Endothelial cell (in vitro differentiated cells): ENCODE measurements at regions not wholly inside any gene's neighbourhood (a gene's known extent, or its start where the extent isn't known, plus 50 kb on each side); places are given as distances from the start of the nearest gene placed in this dataset.
A peak's percentile ranks its signal among the peaks of the same experiment; 100 is the strongest.

Experiments
- DNase-seq: peaks from one replicate; pipeline ENCODE4 v3.0.0; 2021; ENCODE audit warnings: low spot score
- H3K27ac Mint-ChIP-seq: one replicate; pipeline ENCODE4 v1.8.0; 2021; ENCODE audit warnings: mixed read lengths, inconsistent platforms; ENCODE audit not compliant: unreplicated experiment
- H3K27me3 Mint-ChIP-seq: one replicate; pipeline ENCODE4 v1.8.0; 2021; ENCODE audit warnings: mild to moderate bottlenecking, moderate library complexity, mixed read lengths, inconsistent platforms; ENCODE audit not compliant: unreplicated experiment
- H3K36me3 Mint-ChIP-seq: one replicate; pipeline ENCODE4 v1.8.0; 2021; ENCODE audit warnings: mild to moderate bottlenecking, low read depth, mixed read lengths, inconsistent platforms; ENCODE audit not compliant: unreplicated experiment
- H3K4me1 Mint-ChIP-seq: one replicate; pipeline ENCODE4 v1.8.0; 2021; ENCODE audit warnings: mild to moderate bottlenecking, mixed read lengths, inconsistent platforms; ENCODE audit not compliant: unreplicated experiment
- H3K4me3 Mint-ChIP-seq: one replicate; pipeline ENCODE4 v1.8.0; 2021; ENCODE audit warnings: mild to moderate bottlenecking, mixed read lengths, inconsistent platforms; ENCODE audit not compliant: unreplicated experiment
- H3K9me3 Mint-ChIP-seq: one replicate; pipeline ENCODE4 v1.8.0; 2021; ENCODE audit warnings: mixed read lengths, inconsistent platforms; ENCODE audit not compliant: unreplicated experiment
- TF ChIP-seq, protein P1 (sequence below): fragments of 200-600 bp; sonication (generic); IDR thresholded peaks from one replicate; pipeline ENCODE4 v1.5.0; 2021; ENCODE audit warnings: antibody characterized with exemption; ENCODE audit not compliant: unreplicated experiment

- Mint-ChIP-seq H3K27me3 (peaks cover 3% of the 10 kb centered on the region), H3K4me1 (peaks cover 41% of the 10 kb centered on the region)
- TF ChIP-seq, protein P1, sequence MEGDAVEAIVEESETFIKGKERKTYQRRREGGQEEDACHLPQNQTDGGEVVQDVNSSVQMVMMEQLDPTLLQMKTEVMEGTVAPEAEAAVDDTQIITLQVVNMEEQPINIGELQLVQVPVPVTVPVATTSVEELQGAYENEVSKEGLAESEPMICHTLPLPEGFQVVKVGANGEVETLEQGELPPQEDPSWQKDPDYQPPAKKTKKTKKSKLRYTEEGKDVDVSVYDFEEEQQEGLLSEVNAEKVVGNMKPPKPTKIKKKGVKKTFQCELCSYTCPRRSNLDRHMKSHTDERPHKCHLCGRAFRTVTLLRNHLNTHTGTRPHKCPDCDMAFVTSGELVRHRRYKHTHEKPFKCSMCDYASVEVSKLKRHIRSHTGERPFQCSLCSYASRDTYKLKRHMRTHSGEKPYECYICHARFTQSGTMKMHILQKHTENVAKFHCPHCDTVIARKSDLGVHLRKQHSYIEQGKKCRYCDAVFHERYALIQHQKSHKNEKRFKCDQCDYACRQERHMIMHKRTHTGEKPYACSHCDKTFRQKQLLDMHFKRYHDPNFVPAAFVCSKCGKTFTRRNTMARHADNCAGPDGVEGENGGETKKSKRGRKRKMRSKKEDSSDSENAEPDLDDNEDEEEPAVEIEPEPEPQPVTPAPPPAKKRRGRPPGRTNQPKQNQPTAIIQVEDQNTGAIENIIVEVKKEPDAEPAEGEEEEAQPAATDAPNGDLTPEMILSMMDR = no peak
Observed at GRCh38 chr12:94795520-94795919, 145.2 kb upstream of the TMCC3 start.

DNA sequence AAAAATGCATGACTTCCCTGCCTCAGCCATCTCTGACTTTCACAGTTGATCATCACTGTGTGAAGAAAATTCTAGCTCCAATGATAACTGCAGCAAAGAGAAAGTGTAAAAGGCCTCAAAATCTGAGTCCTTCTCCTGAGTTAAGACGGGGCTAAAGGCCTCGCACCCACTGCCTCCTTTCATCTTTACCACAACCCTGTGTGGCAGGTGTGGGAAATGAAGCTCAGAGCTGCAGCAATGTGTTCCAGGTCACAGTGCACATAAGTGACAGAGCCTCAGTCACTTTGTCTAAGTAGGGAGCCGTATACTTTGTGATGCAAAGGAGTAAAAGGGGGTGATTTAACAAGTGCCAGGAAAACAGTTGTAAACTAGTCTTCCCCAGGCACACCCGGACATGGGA is 144.7 kb upstream of the TMCC3 start:
- Mint-ChIP-seq H3K4me3 (peak overlapping the region; percentile 9), H3K27me3 (peaks cover 3% of the 10 kb centered on the region), H3K36me3 (no peaks in the 10 kb centered on the region), H3K27ac (no peak overlapping the region), H3K9me3 (no peaks in the 10 kb centered on the region), H3K4me1 (peaks cover 46% of the 10 kb centered on the region)
- no peak for DNase-seq
- TF ChIP-seq, protein P1 = no peak

More at GRCh38 chr12:94795520-94795919, 145.2 kb upstream of the TMCC3 start:
- H3K36me3 Mint-ChIP-seq = no peaks in the 10 kb centered on the region
- no peak overlapping the region for H3K4me3 Mint-ChIP-seq
- no peak for DNase-seq
- no peak overlapping the region for H3K27ac Mint-ChIP-seq
- no peaks in the 10 kb centered on the region for H3K9me3 Mint-ChIP-seq

GRCh38 chr12:94793191-94793595 is 142.8 kb upstream of the TMCC3 start:
- Mint-ChIP-seq H3K27me3 (peaks cover 2% of the 10 kb centered on the region), H3K4me1 (peaks cover 50% of the 10 kb centered on the region), H3K36me3 (no peaks in the 10 kb centered on the region), H3K4me3 (no peak overlapping the region), H3K9me3 (no peaks in the 10 kb centered on the region), H3K27ac (peak overlapping the region; percentile 32)
- DNase-seq = no peak
- TF ChIP-seq, protein P1 = no peak

- Mint-ChIP-seq H3K9me3 (no peaks in the 10 kb centered on the region), H3K4me1 (peaks cover 51% of the 10 kb centered on the region), H3K27ac (peak overlapping the region; percentile 32), H3K27me3 (peaks cover 5% of the 10 kb centered on the region), H3K4me3 (no peak overlapping the region), H3K36me3 (no peaks in the 10 kb centered on the region)
- DNase-seq = no peak
- TF ChIP-seq, protein P1 = no peak
Observed at GRCh38 chr12:94792693-94793092, 142.3 kb upstream of the TMCC3 start.

DNA sequence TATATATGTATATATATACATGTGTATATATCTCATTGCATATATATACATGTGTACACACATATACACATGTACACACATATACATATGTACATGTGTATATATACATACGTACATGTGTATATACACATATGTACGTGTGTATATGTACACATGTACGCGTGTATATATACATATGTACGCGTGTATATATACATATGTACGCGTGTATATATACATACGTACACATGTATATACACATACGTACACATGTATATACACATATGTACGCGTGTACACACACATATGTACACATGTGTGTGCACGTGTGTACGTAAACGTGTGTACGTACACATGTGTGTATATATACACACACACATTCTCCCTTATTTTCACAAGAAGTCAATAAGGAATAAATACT is 141.6 kb upstream of the TMCC3 start:
- H3K27ac Mint-ChIP-seq = no peak overlapping the region
- peaks cover 54% of the 10 kb centered on the region for H3K4me1 Mint-ChIP-seq
- H3K4me3 Mint-ChIP-seq = no peak overlapping the region
- no peak for DNase-seq
- TF ChIP-seq, protein P1 = no peak
- no peaks in the 10 kb centered on the region for H3K36me3 Mint-ChIP-seq
- H3K9me3 Mint-ChIP-seq = no peaks in the 10 kb centered on the region
- H3K27me3 Mint-ChIP-seq = peaks cover 5% of the 10 kb centered on the region
